Calu3 (cell line): ENCODE measurements at regions not wholly inside any gene's neighbourhood (a gene's known extent, or its start where the extent isn't known, plus 50 kb on each side); places are given as distances from the start of the nearest gene placed in this dataset.

Experiments
- BruUV-seq: library from RNA; stranded (reverse); fragments of 400-500 nt; replicated peaks from 2 replicates; lab custom pipeline; 2021; lab: Mats Ljungman, UMichigan
- CTCF ChIA-PET: fragments of 300-600 bp; sonication (Branson Sonifier 250); formaldehyde crosslinking; loops from one replicate; lab custom pipeline; 2022; ENCODE audit warnings: antibody characterized with exemption; lab: Charles Lee
- DNase-seq: peaks from one replicate; pipeline ENCODE4 v3.0.0; 2022
- H3K27ac Mint-ChIP-seq: one replicate; pipeline ENCODE4 v1.8.0; 2022; ENCODE audit warnings: mixed read lengths; ENCODE audit not compliant: unreplicated experiment
- H3K27me3 Mint-ChIP-seq: one replicate; pipeline ENCODE4 v1.8.0; 2022; ENCODE audit warnings: mixed read lengths; ENCODE audit not compliant: unreplicated experiment
- H3K36me3 Mint-ChIP-seq: one replicate; pipeline ENCODE4 v1.8.0; 2022; ENCODE audit warnings: mild to moderate bottlenecking, moderate library complexity, mixed read lengths; ENCODE audit not compliant: insufficient read depth, unreplicated experiment
- H3K4me1 Mint-ChIP-seq: one replicate; pipeline ENCODE4 v1.8.0; 2022; ENCODE audit warnings: mild to moderate bottlenecking, low read depth, mixed read lengths; ENCODE audit not compliant: unreplicated experiment
- H3K4me3 Mint-ChIP-seq: one replicate; pipeline ENCODE4 v1.8.0; 2022; ENCODE audit warnings: mild to moderate bottlenecking, low read depth, moderate library complexity, mixed read lengths; ENCODE audit not compliant: unreplicated experiment
- H3K9me3 Mint-ChIP-seq: one replicate; pipeline ENCODE4 v1.8.0; 2022; ENCODE audit warnings: low read depth, mixed read lengths; ENCODE audit not compliant: unreplicated experiment
- CTCF ChIP-seq: fragments of 200-600 bp; IDR thresholded peaks from one replicate; pipeline ENCODE4 v1.8.0; 2022; ENCODE audit warnings: antibody characterized with exemption; ENCODE audit not compliant: unreplicated experiment
- intact Hi-C: fragments of 100-400 bp; cut with micrococcal nuclease; formaldehyde crosslinking; loops from one replicate; pipeline ENCODE4 v1.10.0; 2022; ENCODE audit not compliant: unreplicated experiment

GRCh38 chr5:73321757-73322436 lies 126.7 kb downstream of the FOXD1 start:
- Mint-ChIP-seq H3K9me3 (no peaks in the 10 kb centered on the region), H3K36me3 (no peaks in the 10 kb centered on the region), H3K4me1 (peaks cover 9% of the 10 kb centered on the region), H3K27me3 (peaks cover 29% of the 10 kb centered on the region), H3K4me3 (no peak overlapping the region), H3K27ac (no peak overlapping the region)
- TF ChIP-seq CTCF, result no peak
- no peak for DNase-seq
- CTCF ChIA-PET, result interaction anchor here (1.1 to 1.6 kb wide), 4 partner anchors 13 to 43 kb away, joined by 3 to 8 read pairs (median 4); no protein-coding TSS in a partner anchor
- intact Hi-C loops, result no loop called here
- BruUV-seq, result no TSS peak

- no peak for TF ChIP-seq CTCF
- H3K4me3 Mint-ChIP-seq, result no peak overlapping the region
- DNase-seq, result no peak
- no peaks in the 10 kb centered on the region for H3K9me3 Mint-ChIP-seq
- H3K36me3 Mint-ChIP-seq, result no peaks in the 10 kb centered on the region
- intact Hi-C loops, result no loop called here
- H3K27ac Mint-ChIP-seq, result no peak overlapping the region
- H3K4me1 Mint-ChIP-seq, result peaks cover 9% of the 10 kb centered on the region
- peaks cover 19% of the 10 kb centered on the region for H3K27me3 Mint-ChIP-seq
- no TSS peak for BruUV-seq
- CTCF ChIA-PET, result interaction anchor here (0.8 kb wide), 1 partner anchor 103 kb away, joined by 5 read pairs; no protein-coding TSS in a partner anchor
These were observed 129.5 kb downstream of the FOXD1 start for GRCh38 chr5:73319036-73319435.

- H3K4me1 Mint-ChIP-seq, result peaks cover 9% of the 10 kb centered on the region
- no peak for DNase-seq
- H3K27ac Mint-ChIP-seq, result no peak overlapping the region
- H3K27me3 Mint-ChIP-seq, result peaks cover 19% of the 10 kb centered on the region
- H3K4me3 Mint-ChIP-seq, result no peak overlapping the region
- H3K9me3 Mint-ChIP-seq, result no peaks in the 10 kb centered on the region
- no peaks in the 10 kb centered on the region for H3K36me3 Mint-ChIP-seq
- intact Hi-C loops, result no loop called here
- no peak for TF ChIP-seq CTCF
- CTCF ChIA-PET, result no interaction called here
- BruUV-seq, result no TSS peak
These were observed 130.3 kb downstream of the FOXD1 start for GRCh38 chr5:73318308-73318719.

- no peak overlapping the region for H3K27ac Mint-ChIP-seq
- H3K4me1 Mint-ChIP-seq, result peaks cover 9% of the 10 kb centered on the region
- TF ChIP-seq CTCF, result no peak
- no peak for DNase-seq
- no TSS peak for BruUV-seq
- no peak overlapping the region for H3K4me3 Mint-ChIP-seq
- no peaks in the 10 kb centered on the region for H3K36me3 Mint-ChIP-seq
- peaks cover 21% of the 10 kb centered on the region for H3K27me3 Mint-ChIP-seq
- intact Hi-C loops, result no loop called here
- CTCF ChIA-PET, result no interaction called here
- H3K9me3 Mint-ChIP-seq, result no peaks in the 10 kb centered on the region
These were observed 131.1 kb downstream of the FOXD1 start for GRCh38 chr5:73317523-73317922.
